Mucosa of descending colon (tissue), 3 donors: ENCODE measurements at regions not wholly inside any gene's neighbourhood (a gene's known extent, or its start where the extent isn't known, plus 50 kb on each side); places are given as distances from the start of the nearest gene placed in this dataset.
"Not testable (repeated sequence)": the region's sequence is repeated elsewhere in the genome, so short reads cannot be mapped to it uniquely, and the experiment has no call there.

ENCODE experiments used
- ATAC-seq: fragments of 200-7000 bp; cut with Tn5 transposase; one replicate; pipeline ENCODE4 v1.9.1; 2020; ENCODE audit warnings: mild to moderate bottlenecking, moderate library complexity
- DNase-seq, 3 donors: peaks; one replicate each; pipeline ENCODE4 v3.0.0-alpha.2; 2020
- H3K36me3 ChIP-seq: fragments of 200-600 bp; one replicate; pipeline ENCODE4 v1.8.0; 2021; ENCODE audit warnings: low read depth, mild to moderate bottlenecking
- H3K4me1 ChIP-seq: fragments of 200-600 bp; one replicate; pipeline ENCODE4 v1.8.0; 2021; ENCODE audit warnings: low read depth, mild to moderate bottlenecking
- H3K4me3 ChIP-seq: fragments of 200-600 bp; one replicate; pipeline ENCODE4 v1.8.0; 2021; ENCODE audit warnings: mild to moderate bottlenecking
- H3K9me3 ChIP-seq: fragments of 200-600 bp; one replicate; pipeline ENCODE4 v1.8.0; 2021; ENCODE audit warnings: mild to moderate bottlenecking
- CTCF ChIP-seq: fragments of 200-600 bp; IDR thresholded peaks from one replicate; pipeline ENCODE4 v1.8.0; 2022; ENCODE audit warnings: antibody characterized with exemption, mild to moderate bottlenecking
- intact Hi-C, 2 donors: fragments of 100-400 bp; cut with DNase I in 1 of 2; cut with micrococcal nuclease in 1 of 2; formaldehyde crosslinking; loops; one replicate each; pipeline versions ENCODE4 v1.11.0 to v1.11.1; 2022; cut with DNase I, micrococcal nuclease
- donor health status: DM: no; HTN: no; CAD: no; lungs with moderate emphysema.
- donor health status: DM: no; HTN: no; CAD: no.
- donor health status: DM: no; HTN: yes; CAD: no.

DNA sequence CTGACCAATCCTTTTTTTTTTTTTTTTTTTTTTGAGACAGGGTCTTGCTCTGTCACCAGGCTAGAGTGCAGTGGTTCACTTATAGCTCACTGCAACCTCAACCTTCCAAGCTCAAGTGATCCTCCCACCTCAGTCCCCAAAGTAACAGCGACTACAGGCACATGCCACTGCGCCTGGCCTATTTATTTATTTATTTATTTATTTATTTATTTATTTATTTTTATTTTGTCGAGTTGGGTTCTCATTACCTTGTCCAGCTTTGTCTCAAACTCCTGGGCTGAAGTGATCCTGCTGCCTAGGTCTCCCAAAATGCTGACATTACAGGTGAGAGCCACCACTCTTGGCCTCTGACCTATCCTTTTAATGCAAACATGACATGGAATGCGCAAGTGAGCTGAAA is 124.4 kb downstream of the GXYLT1 start:
- intact Hi-C loops = loop anchor here (10.0 kb wide), 2 partner anchors 745 to 1075 kb away; no protein-coding TSS in a partner anchor
- no peak for TF ChIP-seq CTCF
- no peak for ATAC-seq

DNA sequence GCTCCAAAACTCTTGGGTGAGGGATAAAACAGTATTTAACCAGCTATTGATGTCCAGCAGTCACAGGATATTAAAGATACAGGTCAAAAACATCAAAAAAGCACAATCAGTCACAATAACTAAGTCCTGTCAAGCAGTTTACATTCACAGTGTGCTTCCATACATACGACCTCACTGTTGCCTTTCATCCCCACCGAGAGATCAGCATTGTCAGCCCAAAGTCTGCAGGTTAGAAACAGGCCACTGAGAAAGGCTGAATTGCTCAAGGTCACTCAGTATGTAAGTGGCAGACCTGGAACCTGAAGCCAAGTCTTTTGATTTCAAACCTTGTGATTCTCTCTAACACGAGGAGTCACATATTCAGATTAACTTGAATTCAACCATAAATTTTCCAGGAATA is 124.9 kb downstream of the GXYLT1 start:
- Histone ChIP-seq H3K9me3 (no peaks in the 10 kb centered on the region), H3K4me1 (peaks cover 7% of the 10 kb centered on the region), H3K4me3 (no peak overlapping the region), H3K36me3 (no peaks in the 10 kb centered on the region)
- intact Hi-C loops = loop anchor here (10.0 kb wide), 2 partner anchors 745 to 1075 kb away; no protein-coding TSS in a partner anchor
- no peak for DNase-seq
- no peak for TF ChIP-seq CTCF
- ATAC-seq = no peak

More for the DNA sequence above, 124.4 kb downstream of the GXYLT1 start:
- no peak for DNase-seq
- Histone ChIP-seq H3K9me3 (no peaks in the 10 kb centered on the region), H3K4me3 (no peak overlapping the region), H3K36me3 (no peaks in the 10 kb centered on the region), H3K4me1 (peaks cover 7% of the 10 kb centered on the region)

DNA sequence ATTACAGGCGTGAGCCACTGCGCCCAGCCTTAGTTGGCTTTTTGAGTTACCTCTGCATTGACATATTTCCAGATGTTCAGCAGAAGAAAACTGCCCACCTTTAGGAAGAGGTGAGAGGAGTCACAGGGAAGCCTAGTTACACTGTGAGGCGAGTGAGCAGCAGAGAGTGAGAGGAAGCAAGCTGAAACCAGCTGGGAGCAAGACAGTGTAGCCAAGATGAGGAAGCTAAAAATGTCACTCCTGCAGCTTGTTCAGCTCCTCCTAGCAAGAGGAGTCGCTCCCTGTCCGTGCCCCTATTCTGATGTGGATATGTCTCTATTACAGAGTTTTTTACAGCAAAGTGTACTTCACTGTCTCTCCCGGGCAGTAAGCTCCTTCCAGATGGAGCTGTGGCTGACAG is 127.6 kb downstream of the GXYLT1 start:
- H3K9me3 ChIP-seq = no peaks in the 10 kb centered on the region
- no peak for TF ChIP-seq CTCF
- no peaks in the 10 kb centered on the region for H3K4me1 ChIP-seq
- intact Hi-C loops = no loop called here
- DNase-seq = no peak
- ATAC-seq = no peak
- H3K4me3 ChIP-seq = no peak overlapping the region
- H3K36me3 ChIP-seq = no peaks in the 10 kb centered on the region

DNA sequence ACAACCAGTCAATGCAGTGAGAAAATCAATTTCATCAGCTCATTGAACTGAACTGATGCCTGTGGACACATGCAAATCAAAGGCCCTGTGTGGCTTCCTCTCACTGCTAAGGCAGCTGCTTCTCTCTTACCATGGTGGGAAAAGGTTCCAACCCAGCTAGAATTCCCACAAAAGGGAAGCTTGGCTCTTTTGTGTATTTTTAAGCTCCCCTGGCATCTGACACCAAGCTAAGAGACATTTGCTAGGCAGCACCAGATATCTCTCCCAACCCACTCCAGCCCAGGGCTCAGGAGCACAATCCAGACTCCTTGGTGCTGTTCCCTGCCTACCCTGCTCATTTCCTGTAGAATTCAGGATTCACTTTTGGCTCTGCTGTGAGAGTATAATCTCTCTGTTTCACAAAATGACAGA is 129.6 kb downstream of the GXYLT1 start:
- no peak for TF ChIP-seq CTCF
- intact Hi-C loops = no loop called here
- no peak overlapping the region for H3K4me3 ChIP-seq
- H3K9me3 ChIP-seq = no peaks in the 10 kb centered on the region
- no peaks in the 10 kb centered on the region for H3K4me1 ChIP-seq
- ATAC-seq (no peak), DNase-seq (no peak)
- H3K36me3 ChIP-seq = no peaks in the 10 kb centered on the region

DNA sequence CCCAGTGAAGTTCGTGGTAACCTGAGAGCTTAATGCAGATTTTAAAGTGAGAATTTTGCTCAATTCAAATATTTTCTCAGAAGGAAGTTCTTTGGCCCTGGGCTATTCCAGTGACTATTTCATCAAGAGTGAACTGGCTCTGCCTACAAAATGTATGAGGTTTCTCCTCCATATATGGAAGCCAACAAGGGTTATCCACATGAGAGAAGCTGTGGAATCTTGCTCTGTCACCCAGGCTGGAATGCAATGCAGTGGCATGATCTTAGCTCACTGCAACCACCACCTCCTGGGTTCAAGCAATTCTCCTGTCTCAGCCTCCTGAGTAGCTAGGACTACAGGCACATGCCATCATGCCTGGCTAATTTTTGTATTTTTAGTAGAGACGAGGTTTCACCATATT is 132.2 kb downstream of the GXYLT1 start:
- H3K36me3 ChIP-seq, DNase-seq, ATAC-seq, H3K9me3 ChIP-seq, intact Hi-C loops, H3K4me1 ChIP-seq, H3K4me3 ChIP-seq: not testable (repeated sequence)

- H3K4me3 ChIP-seq = no peak overlapping the region
- no peaks in the 10 kb centered on the region for H3K36me3 ChIP-seq
- no peaks in the 10 kb centered on the region for H3K9me3 ChIP-seq
- ATAC-seq = no peak
- intact Hi-C loops = no loop called here
- TF ChIP-seq CTCF = no peak
- no peaks in the 10 kb centered on the region for H3K4me1 ChIP-seq
- DNase-seq = no peak
Observed at GRCh38 chr12:42010715-42011114, 134.0 kb downstream of the GXYLT1 start.
